ENCODE measurements at regions not wholly inside any gene's neighbourhood (a gene's known extent, or its start where the extent isn't known, plus 50 kb on each side); places are given as distances from the start of the nearest gene placed in this dataset.

DNA sequence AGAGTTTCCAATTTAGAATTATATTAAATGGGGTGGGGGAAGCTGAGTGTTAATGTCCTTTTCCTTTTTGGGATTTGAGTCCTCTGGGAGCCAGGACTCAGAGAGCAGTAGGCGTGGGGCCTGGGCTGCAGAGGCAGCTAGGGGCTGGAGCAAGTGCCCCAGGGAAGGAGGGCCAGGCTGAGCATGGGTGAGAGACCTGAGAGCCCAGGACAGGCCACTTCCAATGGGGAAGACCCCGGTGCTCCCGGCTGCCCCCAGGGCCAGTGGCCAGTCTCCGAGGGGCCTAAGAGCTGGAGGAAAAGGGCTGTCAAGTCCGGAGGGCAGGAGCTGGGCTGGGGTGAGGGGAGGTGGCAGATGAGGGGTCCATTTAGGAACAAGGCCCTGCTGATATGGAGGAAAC is 371.5 kb downstream of the ZNF536 start:
- no peak for DNase-seq (ENCODE audit: low read depth, low spot score)

DNA sequence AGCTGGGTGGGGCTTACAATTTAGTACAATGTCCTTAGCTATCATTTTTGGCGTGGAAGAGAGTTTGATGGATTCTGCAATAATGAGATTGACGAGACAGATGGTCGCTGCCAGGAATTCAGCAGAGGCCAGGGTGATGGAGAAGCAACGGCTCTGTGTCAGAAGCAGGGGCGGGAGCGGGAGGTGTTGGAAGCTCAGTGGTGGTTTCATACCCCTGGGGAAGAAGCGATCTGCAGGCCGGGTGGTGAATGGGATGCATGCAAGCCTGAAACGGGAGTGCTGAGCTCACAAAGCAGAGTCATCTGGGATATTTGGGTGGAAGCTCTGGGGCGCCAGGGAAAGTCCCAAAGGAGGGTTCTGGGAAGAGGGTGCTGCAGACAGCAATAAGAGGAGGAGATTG is 370.8 kb downstream of the ZNF536 start:
- DNase-seq (ENCODE audit: low read depth, low spot score), result no peak

- DNase-seq (ENCODE audit: low read depth, low spot score), result no peak
Measured at GRCh38 chr19:30742406-30742938, 370.3 kb downstream of the ZNF536 start.

DNA sequence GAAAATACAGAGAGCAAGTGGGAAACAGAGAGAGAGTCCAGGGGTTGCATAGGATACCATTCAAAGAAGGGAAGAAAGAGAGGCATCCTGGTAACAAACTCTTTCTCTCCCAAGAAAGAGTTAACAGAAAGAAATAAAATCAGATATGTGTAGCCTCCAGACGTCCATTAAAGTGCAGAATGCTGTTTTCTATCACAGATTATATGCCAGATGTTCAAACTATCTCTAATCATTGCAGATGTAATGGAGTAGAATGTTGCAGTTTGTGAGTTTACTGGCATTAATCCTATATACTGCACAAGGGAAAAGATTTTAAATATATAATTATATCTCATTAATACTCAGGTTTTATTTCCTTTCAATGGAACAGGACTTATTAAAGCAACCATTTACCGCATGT is 369.4 kb downstream of the ZNF536 start:
- no peak for DNase-seq (ENCODE audit: low read depth, low spot score)

DNA sequence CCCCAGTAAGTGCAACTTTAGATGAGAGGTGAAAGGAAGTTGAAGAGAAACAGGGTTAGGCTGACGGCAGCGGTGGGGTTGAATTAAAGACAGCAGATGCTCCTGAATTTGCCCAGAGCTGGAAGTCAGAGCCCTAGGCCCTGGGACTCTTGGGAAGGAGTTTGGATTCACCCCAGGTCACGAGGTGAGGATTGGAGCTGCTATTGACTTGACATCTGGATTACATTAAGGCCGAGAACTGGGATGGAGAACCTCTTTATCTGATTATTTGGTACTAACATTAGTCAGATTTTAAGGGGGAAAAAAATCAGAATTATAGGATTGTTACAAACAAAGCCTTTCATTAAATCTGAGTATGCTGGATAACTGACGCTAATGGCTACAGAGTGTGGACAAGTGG is 367.2 kb downstream of the ZNF536 start:
- DNase-seq (ENCODE audit: low read depth, low spot score), result no peak

DNA sequence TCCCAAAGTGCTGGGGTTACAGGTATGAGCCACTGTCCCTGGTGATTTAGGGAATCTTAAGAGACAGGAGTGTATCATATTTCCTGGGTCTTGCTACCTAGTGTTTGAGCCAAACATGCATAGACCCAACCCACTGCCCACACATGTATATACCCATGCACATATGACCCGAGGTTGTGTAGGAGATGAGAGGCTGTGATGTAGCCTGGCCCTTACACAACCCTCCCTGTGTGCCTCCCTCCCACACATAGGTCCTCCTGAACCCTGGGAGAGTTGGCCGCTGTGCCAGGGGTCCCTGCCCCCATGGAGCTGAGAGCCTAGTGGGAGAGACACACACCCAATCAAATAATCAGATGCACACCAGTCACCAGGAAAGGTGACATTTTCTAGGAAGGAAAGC is 365.9 kb downstream of the ZNF536 start:
- DNase-seq (ENCODE audit: low read depth, low spot score), result no peak

DNA sequence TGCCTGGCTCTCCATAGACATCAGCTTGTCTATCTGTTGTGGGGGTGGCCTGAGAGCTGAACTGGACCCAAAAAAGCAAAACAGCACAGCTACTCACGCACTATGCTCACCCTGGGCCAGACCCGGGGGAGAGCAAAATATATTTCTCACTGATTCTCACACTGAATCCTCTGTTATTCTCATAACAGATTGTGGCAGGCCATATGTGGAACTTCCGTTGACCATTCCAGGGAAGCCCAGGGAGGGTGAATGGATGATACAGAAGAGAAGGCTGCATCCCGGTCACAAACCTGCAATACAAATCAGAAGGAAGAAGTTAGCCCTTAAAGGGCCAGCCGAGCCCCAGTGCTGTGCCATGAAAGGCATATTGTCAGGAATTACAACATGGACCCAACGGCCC is 362.5 kb downstream of the ZNF536 start:
- DNase-seq (ENCODE audit: low read depth, low spot score), result no peak

GRCh38 chr19:30733826-30734550 is 361.8 kb downstream of the ZNF536 start:
- no peak for DNase-seq (ENCODE audit: low read depth, low spot score)

GRCh38 chr19:30731591-30731990 is 359.4 kb downstream of the ZNF536 start:
- DNase-seq (ENCODE audit: low read depth, low spot score), result no peak

DNA sequence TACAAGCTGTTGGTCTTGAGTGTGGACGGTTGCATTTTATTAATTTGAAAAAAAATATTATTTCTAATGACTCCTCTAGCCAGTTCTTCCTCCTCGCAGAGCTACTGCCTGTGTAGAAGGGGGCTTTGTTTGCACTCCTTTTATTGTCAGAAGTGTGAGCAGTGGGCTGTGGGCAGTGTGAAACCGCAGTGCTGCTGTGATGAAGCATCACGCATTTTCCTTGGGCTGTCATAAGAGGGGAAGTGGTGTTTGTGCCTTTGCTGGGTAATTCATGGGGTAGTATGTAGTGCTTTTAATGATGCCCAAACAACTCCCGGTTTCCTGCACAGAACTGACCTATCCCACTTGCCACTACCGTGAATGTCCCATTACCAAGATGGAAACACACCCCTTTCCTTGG is 357.3 kb downstream of the ZNF536 start:
- DNase-seq (ENCODE audit: low read depth, low spot score), result no peak

DNA sequence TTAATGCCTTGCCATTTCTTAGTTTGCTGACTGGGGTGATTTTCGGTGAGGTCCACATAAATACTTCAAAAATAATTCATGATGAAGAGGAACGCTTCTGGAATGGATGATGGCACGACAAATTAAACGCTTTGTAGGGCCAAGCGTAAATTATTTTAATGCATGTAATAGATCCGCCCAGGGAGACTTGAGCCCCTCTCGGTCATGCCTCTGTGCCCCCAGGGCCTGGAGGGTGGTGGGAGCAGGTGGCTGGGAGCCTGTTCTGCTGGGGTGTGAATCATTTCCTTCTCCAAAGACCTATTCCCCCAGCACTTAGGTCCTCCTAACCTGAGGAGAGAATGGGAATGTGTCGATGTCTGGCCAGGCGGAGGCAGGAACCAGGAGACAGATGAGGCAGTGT is 350.6 kb downstream of the ZNF536 start:
- DNase-seq (ENCODE audit: low read depth, low spot score), result no peak

DNA sequence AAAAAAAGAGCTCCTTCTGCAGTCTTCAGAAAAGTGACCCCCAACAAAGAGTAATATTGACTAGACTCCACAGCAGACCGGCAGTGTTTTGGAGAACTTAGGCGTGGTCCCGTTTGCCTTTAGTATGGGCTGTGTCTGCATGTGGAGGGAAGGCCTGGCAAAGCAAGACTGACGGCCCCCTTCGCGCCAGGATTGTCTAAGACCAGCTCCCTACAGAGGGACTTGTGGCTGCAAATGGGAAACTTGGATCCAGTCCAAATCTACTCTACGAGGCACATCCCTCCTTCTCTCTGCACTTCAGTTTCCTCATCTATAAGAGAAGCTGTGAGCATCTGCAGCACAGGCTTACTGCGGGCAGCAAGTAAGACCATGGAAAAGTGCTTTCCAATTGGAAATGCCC is 350.0 kb downstream of the ZNF536 start:
- DNase-seq (ENCODE audit: low read depth, low spot score), result no peak

GRCh38 chr19:30719999-30720345 is 347.8 kb downstream of the ZNF536 start:
- no peak for DNase-seq (ENCODE audit: low read depth, low spot score)

GRCh38 chr19:30719189-30719998 is 347.2 kb downstream of the ZNF536 start:
- DNase-seq (ENCODE audit: low read depth, low spot score), result no peak

DNA sequence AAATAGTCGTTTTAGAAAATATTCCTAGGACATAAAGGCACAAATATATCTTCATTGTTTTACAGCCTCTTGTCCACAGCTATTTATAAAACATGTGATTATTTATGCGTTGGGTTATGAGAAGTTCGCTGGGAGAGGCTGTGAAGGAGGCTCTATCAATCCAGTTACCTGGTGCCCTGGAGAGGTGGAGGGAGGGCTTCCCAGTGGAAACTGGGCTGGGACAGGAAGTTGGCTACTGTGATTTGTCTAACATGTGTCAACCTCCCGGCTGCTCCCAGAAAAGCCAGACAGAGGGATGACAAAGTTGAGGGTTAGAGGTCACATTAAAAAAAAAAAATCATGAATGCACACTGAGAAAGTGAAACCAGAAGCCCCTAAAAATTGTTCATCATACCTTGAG is 346.5 kb downstream of the ZNF536 start:
- no peak for DNase-seq (ENCODE audit: low read depth, low spot score)

DNA sequence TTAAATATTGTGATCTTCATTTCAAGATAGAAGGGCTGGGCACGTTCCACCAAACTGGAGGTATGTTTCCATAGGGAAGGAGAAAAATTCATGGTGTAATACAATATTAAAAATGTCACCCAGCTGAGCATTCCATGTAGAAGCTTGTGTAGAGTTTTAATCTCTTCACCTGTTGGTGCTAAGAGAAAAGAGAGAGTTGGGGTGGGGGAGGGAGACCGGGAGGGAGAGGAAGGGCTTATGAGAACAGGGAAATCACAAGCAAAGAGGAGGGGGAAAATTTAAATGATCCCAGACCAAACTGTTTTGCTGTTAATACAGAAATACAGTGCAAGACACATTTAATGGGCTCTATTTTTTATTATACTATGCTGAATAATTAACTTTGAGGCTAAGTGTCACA is 345.8 kb downstream of the ZNF536 start:
- DNase-seq (ENCODE audit: low read depth, low spot score), result no peak

DNA sequence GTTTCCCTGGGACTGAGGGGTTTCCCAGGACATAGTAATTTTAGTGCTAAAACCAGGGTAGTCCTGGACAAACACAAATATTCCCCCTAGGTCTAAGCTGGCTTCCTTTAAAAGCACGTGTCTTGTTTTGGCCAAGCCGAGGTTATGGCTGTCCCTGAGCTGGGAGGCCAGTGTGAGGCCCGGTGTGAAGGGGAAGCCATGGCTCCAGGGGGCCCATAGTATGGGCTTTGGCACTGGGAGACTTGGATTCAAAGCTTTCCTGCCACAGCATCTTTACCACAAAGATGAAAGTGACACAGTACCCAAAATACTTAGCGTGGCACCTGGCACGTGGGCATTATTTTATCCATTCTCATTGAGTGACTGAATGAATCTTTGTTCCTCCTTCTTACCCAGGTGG is 345.2 kb downstream of the ZNF536 start:
- no peak for DNase-seq (ENCODE audit: low read depth, low spot score)

DNA sequence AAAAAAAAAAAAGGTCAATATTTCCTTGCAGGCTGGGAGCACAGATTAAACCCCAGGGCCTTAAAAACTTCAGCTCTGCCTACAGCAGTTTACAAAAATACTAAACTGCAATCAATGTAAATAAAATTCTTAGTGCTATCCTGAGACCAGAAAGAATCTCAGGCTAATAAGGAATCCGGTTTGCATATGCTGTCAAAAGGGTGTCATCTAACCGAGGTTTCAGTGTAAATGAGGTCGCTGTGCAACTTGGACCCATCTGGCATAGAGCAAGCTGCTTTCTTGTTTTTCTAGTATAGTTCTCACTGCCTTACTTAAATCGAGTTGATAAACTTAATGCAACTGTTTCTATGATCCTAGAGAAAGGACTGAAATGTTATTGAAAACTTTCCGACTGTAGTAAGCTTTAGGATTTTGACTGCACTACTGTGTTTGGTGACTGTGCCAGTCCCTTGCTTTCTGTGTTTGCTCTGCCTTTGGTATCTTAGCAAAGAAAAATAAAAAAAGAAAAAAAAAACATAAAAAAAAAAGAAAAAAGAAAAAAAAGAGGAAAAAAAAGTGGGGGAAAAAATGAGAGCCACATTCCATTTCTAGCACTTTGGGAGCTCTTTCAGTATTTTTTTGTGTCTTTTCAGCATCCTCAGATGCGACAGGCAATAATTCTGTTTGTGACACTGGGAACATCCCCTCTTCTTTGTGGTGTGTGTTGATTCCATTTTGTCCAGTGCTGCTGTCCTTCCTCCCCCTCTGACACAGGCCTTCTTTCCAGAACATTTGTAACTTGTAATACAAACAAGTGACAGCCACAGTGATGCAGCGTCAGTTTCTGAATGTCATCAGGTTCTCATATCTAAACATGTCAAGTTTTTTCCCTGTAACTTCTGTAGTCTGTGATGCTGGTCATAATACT is 340.5 kb downstream of the ZNF536 start:
- DNase-seq (ENCODE audit: low read depth, low spot score), result no peak

DNA sequence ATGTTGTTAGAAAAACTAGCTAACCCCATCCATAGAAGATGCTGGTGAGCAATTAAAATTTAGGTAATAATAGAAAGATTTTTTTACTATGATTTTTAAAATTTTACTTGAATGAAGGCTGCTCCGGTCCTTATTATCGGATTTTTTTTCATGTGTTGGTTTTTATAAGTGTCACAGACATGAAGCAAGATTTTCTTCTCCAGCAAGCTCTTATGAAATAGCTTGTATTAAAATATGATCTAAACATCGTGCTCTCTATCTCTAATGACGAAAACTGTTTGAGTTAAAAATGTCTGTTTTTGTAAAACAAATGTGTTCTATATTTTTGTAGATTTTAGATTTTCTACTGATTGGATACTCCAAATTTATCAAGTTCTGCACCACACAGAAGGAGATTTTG is 339.6 kb downstream of the ZNF536 start:
- DNase-seq (ENCODE audit: low read depth, low spot score), result no peak

GRCh38 chr19:30711296-30711695 is 339.1 kb downstream of the ZNF536 start:
- DNase-seq (ENCODE audit: low read depth, low spot score), result no peak

- DNase-seq (ENCODE audit: low read depth, low spot score), result no peak
Measured at GRCh38 chr19:30710721-30711120, 338.5 kb downstream of the ZNF536 start.
